ELF-1 (cell line): ENCODE measurements at regions not wholly inside any gene's neighbourhood (a gene's known extent, or its start where the extent isn't known, plus 50 kb on each side); places are given as distances from the start of the nearest gene placed in this dataset.

Source experiments
- DNase-seq: peaks from one replicate; pipeline ENCODE4 v3.0.0-alpha.2; 2016; ENCODE audit warnings: low read depth, low spot score

DNA sequence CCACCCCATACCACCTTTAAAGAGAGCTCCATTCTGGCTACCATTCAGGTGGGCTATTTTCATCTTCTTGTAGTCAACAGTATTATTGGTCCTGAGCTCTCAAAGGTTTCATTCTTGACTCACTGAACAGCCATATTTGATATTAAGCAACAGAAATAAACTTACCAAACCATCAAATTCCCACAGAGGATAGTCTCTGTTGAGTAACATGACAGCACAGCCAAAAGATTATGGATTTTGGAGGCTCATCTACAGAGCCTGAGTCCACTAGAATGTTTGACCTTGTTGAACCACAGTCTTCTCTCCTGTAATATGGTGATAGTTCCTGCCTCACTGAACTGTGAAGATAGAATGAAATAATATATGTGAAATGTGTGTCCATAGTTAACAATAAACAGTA lies 276.3 kb upstream of the LDB2 start:
- DNase-seq, result no peak

DNA sequence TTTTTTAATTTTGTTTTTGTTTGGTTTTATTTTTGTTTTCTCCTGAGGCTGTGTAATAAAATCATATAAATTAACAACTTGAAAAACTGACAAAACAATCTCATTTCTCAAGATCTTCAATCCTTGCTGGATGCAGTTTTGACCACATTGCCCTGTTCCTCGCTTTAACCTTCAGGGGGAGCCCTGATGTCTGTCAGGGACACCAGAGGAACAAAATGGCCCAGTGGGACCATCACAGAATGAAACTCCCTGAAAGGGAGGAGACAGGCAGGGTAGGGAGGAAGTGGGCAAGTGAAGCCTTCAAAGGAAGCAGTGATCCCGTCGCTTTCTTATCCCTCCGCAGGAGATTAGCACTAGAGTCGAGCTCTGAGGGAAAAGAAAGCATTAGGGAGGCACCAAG lies 274.9 kb upstream of the LDB2 start:
- peak; percentile 57 for DNase-seq

DNA sequence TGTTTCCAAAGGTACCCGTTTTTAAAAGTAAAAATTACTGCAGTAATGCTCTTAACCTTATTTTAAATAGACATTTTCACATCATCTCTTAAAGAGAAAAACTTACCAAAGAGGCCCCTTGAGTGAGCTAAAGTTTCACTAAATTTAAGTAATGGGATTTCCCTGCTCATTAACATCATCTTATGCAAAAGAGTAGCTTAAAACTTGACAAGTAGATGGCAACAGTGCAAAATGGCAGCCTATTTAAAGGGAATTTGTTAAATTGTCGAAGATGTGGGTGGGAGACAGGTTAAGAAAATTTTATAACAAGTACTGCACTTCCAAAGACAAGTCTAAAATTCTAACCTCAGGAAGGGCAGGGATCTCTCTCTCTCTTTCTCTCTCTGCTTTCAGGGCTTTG lies 271.7 kb upstream of the LDB2 start:
- DNase-seq, result no peak

DNA sequence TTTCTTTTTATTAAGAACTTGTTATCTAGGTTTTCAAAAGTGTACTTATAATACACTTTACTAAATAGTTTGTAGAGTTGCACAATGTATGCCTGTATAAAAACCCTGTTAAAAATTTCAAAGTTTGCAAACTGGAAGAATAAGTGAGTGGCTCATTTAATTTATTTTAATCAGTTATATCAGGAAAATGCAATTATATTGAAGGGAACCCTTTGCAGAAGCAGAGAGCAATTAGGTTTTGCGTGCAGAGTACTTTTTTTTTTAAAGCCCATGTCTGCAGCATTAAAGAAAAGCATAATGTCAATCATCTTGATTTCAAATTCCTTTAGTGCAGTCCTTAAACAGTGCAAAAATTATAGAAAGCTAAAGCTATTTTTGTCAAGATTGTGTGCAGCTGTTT lies 271.3 kb upstream of the LDB2 start:
- DNase-seq, result no peak

DNA sequence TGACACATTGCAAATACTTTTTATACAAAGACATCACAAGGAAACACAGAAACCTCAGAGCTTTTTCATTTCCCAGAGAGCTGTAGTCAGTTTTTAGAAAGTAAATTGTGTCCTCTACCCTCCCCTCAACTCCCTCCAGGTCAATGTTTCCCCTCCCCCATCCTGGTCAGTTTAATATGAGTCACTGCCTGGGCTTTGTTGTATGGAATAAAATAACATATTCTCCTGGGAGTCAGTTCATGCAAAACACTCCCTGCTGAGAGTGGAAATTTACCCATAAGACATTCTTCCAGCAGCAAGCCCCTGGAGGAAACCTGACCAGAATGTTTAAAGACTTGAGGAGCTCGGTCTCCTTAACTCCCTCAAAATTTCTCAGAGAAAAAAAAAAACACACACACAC lies 270.1 kb upstream of the LDB2 start:
- no peak for DNase-seq

DNA sequence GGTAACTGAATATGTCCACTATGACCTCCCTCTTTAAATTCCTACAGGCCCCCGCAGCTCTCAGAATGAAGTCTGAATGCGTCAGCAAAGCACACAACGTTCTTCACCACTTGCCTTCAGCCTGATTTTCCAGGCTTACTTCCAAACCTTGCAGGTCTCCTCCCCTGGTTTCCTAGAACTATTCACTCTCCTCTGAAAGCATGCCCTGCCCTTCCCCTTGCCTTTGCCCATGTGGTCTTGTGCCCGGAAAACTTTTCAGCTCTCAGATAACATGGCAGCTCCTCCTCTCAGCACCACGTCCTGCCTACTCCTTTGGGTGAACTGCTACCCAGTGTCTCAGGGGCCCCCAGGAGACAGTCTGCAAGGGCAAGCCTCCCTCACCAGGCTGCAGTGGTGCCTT lies 268.5 kb upstream of the LDB2 start:
- DNase-seq, result no peak

GRCh38 chr4:17165286-17165685 lies 266.8 kb upstream of the LDB2 start:
- DNase-seq, result no peak

DNA sequence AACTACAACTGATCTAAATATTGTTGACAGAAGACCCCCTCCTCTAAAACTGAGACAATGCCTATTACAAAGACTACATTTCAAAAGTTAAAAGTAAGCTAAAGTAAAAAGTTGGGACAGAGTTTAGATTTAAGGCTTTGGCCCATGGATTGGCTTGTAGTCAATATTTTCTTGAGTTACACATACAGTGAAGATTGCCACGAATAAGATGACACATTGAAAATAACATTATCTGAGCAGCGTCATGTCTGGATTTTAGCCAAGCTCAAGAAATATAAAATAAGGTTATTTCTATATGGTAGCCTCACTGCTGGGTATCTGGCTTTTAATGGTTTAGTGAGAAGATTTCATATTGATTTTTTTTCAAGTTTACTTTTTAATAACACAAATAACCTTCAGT lies 266.2 kb upstream of the LDB2 start:
- DNase-seq, result no peak

GRCh38 chr4:17163156-17163771 lies 264.8 kb upstream of the LDB2 start:
- DNase-seq, result no peak

DNA sequence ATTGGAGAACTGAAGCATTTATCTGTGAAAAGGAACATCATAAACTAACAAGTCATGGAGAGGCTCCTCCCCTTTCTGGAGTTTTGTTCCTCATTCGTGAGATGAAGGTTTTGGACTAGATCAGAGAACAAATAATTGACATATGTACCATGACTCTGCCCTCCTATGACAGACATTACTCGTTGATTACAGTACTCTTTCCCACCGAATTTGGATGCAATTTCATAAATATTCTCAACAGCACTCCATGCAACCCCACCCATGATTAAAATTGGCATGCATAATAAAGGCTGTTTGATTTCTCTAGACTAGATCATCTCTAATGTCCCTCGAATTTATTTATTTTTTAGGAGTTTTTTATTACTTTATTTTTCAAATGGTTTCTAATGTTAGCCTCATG lies 258.9 kb upstream of the LDB2 start:
- DNase-seq, result no peak

DNA sequence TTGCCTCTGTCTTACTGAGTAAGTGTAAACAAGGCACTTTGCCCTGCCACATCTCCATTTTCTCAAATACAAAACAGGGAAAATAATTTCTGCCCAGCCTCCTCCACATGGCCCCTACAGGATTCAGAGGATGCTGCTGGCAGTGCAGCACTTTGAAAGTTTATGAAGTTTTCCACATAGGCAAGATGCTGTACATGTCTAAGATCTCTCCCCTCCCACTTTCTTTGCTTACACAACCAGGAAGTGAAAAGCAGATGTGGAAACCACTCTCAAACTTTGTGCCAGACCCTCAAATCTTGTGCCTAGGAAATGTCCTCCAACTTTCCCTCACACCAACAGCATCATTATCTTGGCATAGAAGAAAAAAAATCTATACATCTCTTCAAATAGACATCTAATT lies 257.0 kb upstream of the LDB2 start:
- no peak for DNase-seq

GRCh38 chr4:17153572-17153971 lies 255.1 kb upstream of the LDB2 start:
- DNase-seq, result no peak

GRCh38 chr4:17152941-17153540 lies 254.6 kb upstream of the LDB2 start:
- no peak for DNase-seq

- no peak for DNase-seq
Observed at GRCh38 chr4:17142232-17142711, 243.8 kb upstream of the LDB2 start.

- no peak for DNase-seq
Observed at GRCh38 chr4:17138847-17139246, 240.4 kb upstream of the LDB2 start.

DNA sequence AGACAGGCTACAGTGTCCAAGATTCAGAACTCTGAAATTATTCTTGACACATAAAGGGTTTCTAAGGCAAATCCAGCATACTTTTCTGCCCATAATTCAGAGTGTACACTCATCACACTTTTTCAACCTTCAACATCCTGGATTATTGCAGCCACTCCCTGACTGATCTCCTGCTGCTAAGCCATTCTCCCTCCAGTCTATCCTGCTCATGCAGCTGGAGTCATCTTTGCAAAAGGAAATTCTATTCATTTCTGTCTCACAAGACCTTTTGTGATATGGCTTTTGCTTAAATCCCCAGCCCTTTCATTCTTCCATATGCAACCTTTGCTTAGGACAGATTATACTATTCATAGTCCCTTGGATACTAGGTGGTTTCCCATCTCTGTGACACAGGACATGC lies 236.1 kb upstream of the LDB2 start:
- no peak for DNase-seq

GRCh38 chr4:17134100-17134499 lies 235.7 kb upstream of the LDB2 start:
- no peak for DNase-seq

GRCh38 chr4:17132226-17132625 lies 233.8 kb upstream of the LDB2 start:
- DNase-seq, result no peak

DNA sequence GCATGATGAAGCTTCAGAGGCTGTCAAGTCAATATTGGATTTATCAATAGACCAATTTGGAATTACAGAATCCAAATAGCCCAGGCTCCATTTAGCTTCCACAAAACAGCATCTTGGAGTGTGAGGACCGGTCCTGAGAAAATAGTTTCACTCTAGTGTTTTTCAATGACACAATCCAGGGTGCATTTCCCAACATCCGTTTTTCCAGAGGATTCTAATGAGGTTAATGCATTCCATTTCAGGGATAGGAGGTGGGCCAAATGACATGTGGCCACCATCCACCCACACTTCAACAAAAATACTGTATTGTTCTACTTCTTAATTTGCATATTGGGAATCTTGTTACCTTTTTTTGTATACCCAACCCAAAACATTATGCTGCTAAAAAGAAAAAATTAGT lies 229.8 kb upstream of the LDB2 start:
- DNase-seq, result no peak

DNA sequence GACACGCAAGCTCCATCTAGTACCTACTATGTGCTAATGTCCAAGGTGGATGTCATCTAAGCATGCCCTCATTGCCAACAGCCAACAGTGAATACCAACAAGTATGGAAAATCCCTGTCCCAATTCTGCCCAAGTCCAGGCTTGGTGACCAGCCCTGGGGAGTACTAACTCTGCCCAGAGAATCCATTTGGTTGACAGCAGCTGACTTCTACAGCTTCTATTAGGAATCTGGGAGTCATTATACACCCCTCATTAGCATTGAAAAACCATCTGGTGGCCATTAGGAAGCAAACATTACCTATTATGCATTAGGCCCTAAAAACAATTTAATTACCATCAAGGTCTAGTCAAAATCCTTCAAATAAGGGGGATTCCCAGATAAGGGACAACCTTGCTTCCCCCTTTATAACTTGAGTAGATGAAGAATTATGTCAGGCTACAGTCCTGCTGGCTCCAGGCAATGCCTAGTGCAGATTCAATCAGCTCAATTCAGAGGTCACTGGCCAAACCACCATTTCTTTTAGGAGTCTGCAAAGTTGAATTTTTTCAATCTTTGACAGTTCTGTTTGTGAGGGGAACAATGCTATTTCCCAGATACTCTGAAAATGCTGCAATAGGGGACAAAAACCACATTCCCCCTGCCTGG lies 228.0 kb upstream of the LDB2 start:
- DNase-seq, result no peak

- DNase-seq, result no peak
Observed at GRCh38 chr4:17124767-17125166, 226.3 kb upstream of the LDB2 start.

- no peak for DNase-seq
Observed at GRCh38 chr4:17120761-17121160, 222.3 kb upstream of the LDB2 start.

GRCh38 chr4:17117746-17118145 lies 219.3 kb upstream of the LDB2 start:
- no peak for DNase-seq
